Esophagus muscularis mucosa (tissue), 4 donors: ENCODE measurements at regions not wholly inside any gene's neighbourhood (a gene's known extent, or its start where the extent isn't known, plus 50 kb on each side); places are given as distances from the start of the nearest gene placed in this dataset.
A peak's percentile ranks its signal among the peaks of the same experiment; 100 is the strongest.

Experiments
- DNase-seq: peaks from one replicate; pipeline ENCODE4 v3.0.0-alpha.2; 2017; ENCODE audit errors: extremely low spot score
- H3K27ac ChIP-seq, 4 donors: fragments of 200-600 bp; sonication (generic); replicated peaks in 1 of 4; 1 replicate in 3 of 4; 2 replicates in 1 of 4; pipeline ENCODE4 v1.5.1; 2016 to 2019; ENCODE audit warnings: mild to moderate bottlenecking in 1 of 4
- H3K27me3 ChIP-seq, 4 donors: fragments of 200-600 bp; sonication (generic); one replicate each; pipeline versions ENCODE4 v1.5.1 to v1.6.0; 2016 to 2019
- H3K36me3 ChIP-seq, 4 donors: fragments of 200-600 bp; sonication (generic); one replicate each; pipeline ENCODE4 v1.5.1; 2016 to 2019
- H3K4me1 ChIP-seq, 4 donors: fragments of 200-600 bp; sonication (generic); one replicate each; pipeline ENCODE4 v1.5.1; 2016 to 2019
- H3K4me3 ChIP-seq, 4 donors: fragments of 200-600 bp; sonication (generic); 1 replicate in 2 of 4; 2 replicates in 2 of 4; pipeline ENCODE4 v1.5.1; 2016 to 2019; ENCODE audit warnings: mild to moderate bottlenecking in 4 of 4, moderate library complexity in 1 of 4
- H3K9me3 ChIP-seq, 4 donors: fragments of 200-600 bp; sonication (generic); 1 replicate in 3 of 4; 2 replicates in 1 of 4; pipeline ENCODE4 v1.5.1; 2016 to 2019
- CTCF ChIP-seq, 3 experiments: fragments of 200-600 bp in 2 of 3; fragments of 450-650 bp in 1 of 3; sonication (generic) in 2 of 3; IDR thresholded peaks; one replicate each; pipeline ENCODE4 v1.5.1; 2017 to 2019; ENCODE audit warnings: antibody characterized with exemption in 3 of 3, mild to moderate bottlenecking in 2 of 3, moderate library complexity in 1 of 3
- EP300 ChIP-seq: sonication (generic); formaldehyde crosslinking; IDR thresholded peaks from one replicate; pipeline ENCODE4 v1.6.1; 2017; ENCODE audit warnings: antibody characterized with exemption
- POLR2A ChIP-seq: fragments of 450-650 bp; IDR thresholded peaks from one replicate; pipeline ENCODE4 v1.6.1; 2017; ENCODE audit warnings: antibody characterized with exemption, moderate library complexity, mild to moderate bottlenecking, low read depth
- POLR2AphosphoS5 ChIP-seq, 2 donors: sonication (generic); formaldehyde crosslinking; IDR thresholded peaks; one replicate each; pipeline ENCODE4 v1.6.1; 2017; ENCODE audit warnings: antibody characterized with exemption in 2 of 2
- WGBS: methylation state at CpG from one replicate; pipeline ENCODE4 v1.1.5; 2018; 5-methylcytosine and 5-hydroxymethylcytosine counted together
- intact Hi-C: fragments of 100-400 bp; cut with DNase I; formaldehyde crosslinking; loops from one replicate; pipeline ENCODE4 v1.15.1; 2023

GRCh38 chr11:2072551-2073261 is 66.5 kb downstream of the IGF2 start:
- Histone ChIP-seq H3K4me1 (peaks cover 0 to 7% (median 2%) of the 10 kb centered on the region in 4 donors), H3K4me3 (no peak overlapping the region), H3K27ac (no peak overlapping the region), H3K36me3 (no peaks in the 10 kb centered on the region), H3K9me3 (no peaks in the 10 kb centered on the region), H3K27me3 (peaks cover 0 to 48% (median 0%) of the 10 kb centered on the region in 4 donors)
- 88% methylated on average over 13 of the region's 13 CpGs for WGBS
- peak; percentile 90 for DNase-seq
- TF ChIP-seq POLR2A (no peak), POLR2AphosphoS5 (IDR thresholded peaks at IDR 0.05) (no peak), CTCF (IDR thresholded peaks at IDR 0.05) (no peak), EP300 (no peak)
- intact Hi-C loops = no loop called here

GRCh38 chr11:2071748-2072385 is 67.3 kb downstream of the IGF2 start:
- H3K4me1 ChIP-seq = no peaks in the 10 kb centered on the region
- peaks cover 0 to 56% (median 1%) of the 10 kb centered on the region in 4 donors for H3K27me3 ChIP-seq
- WGBS = 82% methylated on average over 11 of the region's 11 CpGs
- TF ChIP-seq CTCF (IDR thresholded peaks at IDR 0.05) (no peak), POLR2AphosphoS5 (IDR thresholded peaks at IDR 0.05) (no peak), EP300 (no peak)
- H3K36me3 ChIP-seq = no peaks in the 10 kb centered on the region
- H3K4me3 ChIP-seq = no peak overlapping the region
- intact Hi-C loops = no loop called here
- no peak overlapping the region for H3K27ac ChIP-seq
- peaks cover 0 to 4% (median 0%) of the 10 kb centered on the region in 4 donors for H3K9me3 ChIP-seq
- DNase-seq = no peak
